Testis (tissue), 2 donors: ENCODE measurements at regions not wholly inside any gene's neighbourhood (a gene's known extent, or its start where the extent isn't known, plus 50 kb on each side); places are given as distances from the start of the nearest gene placed in this dataset.

Experiments
- CTCF ChIP-seq, 3 experiments: fragments of 450-650 bp in 2 of 3; fragments of 200-600 bp in 1 of 3; sonication (generic) in 1 of 3; IDR thresholded peaks; one replicate each; pipeline ENCODE4 v1.5.1; 2016 to 2019; ENCODE audit warnings: antibody characterized with exemption in 3 of 3, mild to moderate bottlenecking in 2 of 3, moderate library complexity in 1 of 3
- POLR2A ChIP-seq: fragments of 450-650 bp; IDR thresholded peaks from one replicate; pipeline ENCODE4 v1.6.1; 2017; ENCODE audit warnings: antibody characterized with exemption, mild to moderate bottlenecking, moderate library complexity

- TF ChIP-seq CTCF (IDR thresholded peaks at IDR 0.05) (no peak), POLR2A (no peak)
These were observed 245.3 kb upstream of the PITX2 start for GRCh38 chr4:110867981-110868720.
